ENCODE measurements at regions not wholly inside any gene's neighbourhood (a gene's known extent, or its start where the extent isn't known, plus 50 kb on each side); places are given as distances from the start of the nearest gene placed in this dataset.

GRCh38 chr7:118745927-118746326 is 521.4 kb downstream of the ANKRD7 start:
- H3K27ac ChIP-seq, result no peak overlapping the region
- TF ChIP-seq, protein P1, sequence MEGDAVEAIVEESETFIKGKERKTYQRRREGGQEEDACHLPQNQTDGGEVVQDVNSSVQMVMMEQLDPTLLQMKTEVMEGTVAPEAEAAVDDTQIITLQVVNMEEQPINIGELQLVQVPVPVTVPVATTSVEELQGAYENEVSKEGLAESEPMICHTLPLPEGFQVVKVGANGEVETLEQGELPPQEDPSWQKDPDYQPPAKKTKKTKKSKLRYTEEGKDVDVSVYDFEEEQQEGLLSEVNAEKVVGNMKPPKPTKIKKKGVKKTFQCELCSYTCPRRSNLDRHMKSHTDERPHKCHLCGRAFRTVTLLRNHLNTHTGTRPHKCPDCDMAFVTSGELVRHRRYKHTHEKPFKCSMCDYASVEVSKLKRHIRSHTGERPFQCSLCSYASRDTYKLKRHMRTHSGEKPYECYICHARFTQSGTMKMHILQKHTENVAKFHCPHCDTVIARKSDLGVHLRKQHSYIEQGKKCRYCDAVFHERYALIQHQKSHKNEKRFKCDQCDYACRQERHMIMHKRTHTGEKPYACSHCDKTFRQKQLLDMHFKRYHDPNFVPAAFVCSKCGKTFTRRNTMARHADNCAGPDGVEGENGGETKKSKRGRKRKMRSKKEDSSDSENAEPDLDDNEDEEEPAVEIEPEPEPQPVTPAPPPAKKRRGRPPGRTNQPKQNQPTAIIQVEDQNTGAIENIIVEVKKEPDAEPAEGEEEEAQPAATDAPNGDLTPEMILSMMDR (IDR thresholded peaks at IDR 0.05), result no peak
- no peak for TF ChIP-seq ZFX (IDR thresholded peaks at IDR 0.05; ENCODE audit: borderline replicate concordance)

DNA sequence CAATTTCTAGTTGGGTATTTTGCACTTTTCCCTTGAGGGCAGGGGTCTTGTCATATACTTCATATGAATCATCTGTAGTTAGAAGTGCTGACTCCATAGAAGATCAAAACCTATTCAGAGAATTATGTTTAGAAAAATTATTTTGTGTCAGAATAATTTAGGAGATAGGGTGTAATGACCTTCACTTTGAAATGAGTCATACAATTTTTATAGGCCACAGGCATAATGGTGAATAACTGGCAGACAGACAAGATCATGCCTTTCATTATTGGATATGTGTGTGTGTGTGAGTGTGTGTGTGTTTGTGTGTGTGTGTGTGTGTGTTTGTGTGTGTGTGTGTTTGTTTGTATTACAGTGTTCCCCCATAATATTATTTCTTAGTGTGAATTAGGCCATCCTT is 523.0 kb downstream of the ANKRD7 start:
- H3K27ac ChIP-seq, result no peak overlapping the region
- TF ChIP-seq ZFX (IDR thresholded peaks at IDR 0.05; ENCODE audit: borderline replicate concordance), result no peak
- TF ChIP-seq, protein P1 (IDR thresholded peaks at IDR 0.05), result no peak

DNA sequence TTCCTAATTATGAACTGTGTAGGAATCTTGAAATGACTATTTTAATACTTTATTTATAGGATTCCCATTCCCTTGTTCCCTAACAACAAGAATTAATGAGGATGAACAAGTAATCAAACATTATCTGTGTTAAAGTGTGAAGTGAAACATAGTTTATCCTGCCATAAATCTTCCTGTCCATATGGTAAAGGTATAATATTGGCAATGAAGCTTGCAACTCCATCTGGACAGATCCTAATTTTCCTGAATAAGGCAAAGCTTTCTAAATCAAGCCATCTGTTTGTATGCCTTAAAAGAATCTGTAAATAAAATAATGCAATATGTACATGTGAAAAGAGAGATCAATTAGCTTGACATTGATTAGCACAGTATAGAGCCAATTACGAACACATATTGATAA is 529.0 kb downstream of the ANKRD7 start:
- no peak for TF ChIP-seq ZFX (IDR thresholded peaks at IDR 0.05; ENCODE audit: borderline replicate concordance)
- TF ChIP-seq, protein P1 (IDR thresholded peaks at IDR 0.05), result no peak
- H3K27ac ChIP-seq, result no peak overlapping the region

DNA sequence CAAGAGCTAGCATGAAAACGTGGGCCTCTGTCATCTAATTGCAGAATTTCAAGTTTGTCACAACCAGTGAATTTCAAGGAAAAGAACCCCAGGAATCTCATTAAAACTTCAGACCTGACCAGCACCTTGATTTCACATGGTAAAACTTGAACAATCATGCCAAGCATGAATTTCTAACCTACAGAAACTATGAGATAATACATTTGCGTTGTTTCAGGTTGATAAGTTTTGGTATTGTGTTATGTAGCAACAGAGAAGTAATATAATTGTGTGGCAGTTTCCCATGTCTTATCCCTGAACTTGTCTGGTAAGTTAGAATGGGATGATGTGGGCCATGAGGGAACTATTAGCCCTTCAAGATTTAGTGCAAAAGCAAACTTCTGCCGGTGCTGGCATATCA is 530.1 kb downstream of the ANKRD7 start:
- no peak for TF ChIP-seq ZFX (IDR thresholded peaks at IDR 0.05; ENCODE audit: borderline replicate concordance)
- TF ChIP-seq, protein P1 (IDR thresholded peaks at IDR 0.05), result no peak
- H3K27ac ChIP-seq, result no peak overlapping the region

- no peak overlapping the region for H3K27ac ChIP-seq
- TF ChIP-seq, protein P1 (IDR thresholded peaks at IDR 0.05), result no peak
- TF ChIP-seq ZFX (IDR thresholded peaks at IDR 0.05; ENCODE audit: borderline replicate concordance), result no peak
These were observed 530.6 kb downstream of the ANKRD7 start for GRCh38 chr7:118755067-118755625.

- no peak for TF ChIP-seq ZFX (IDR thresholded peaks at IDR 0.05; ENCODE audit: borderline replicate concordance)
- TF ChIP-seq, protein P1 (IDR thresholded peaks at IDR 0.05), result no peak
- no peak overlapping the region for H3K27ac ChIP-seq
These were observed 532.6 kb downstream of the ANKRD7 start for GRCh38 chr7:118757066-118757465.

GRCh38 chr7:118758582-118758981 is 534.1 kb downstream of the ANKRD7 start:
- TF ChIP-seq ZFX (IDR thresholded peaks at IDR 0.05; ENCODE audit: borderline replicate concordance), result no peak
- H3K27ac ChIP-seq, result no peak overlapping the region

GRCh38 chr7:118759921-118760320 is 535.4 kb downstream of the ANKRD7 start:
- TF ChIP-seq, protein P1 (IDR thresholded peaks at IDR 0.05), result no peak
- no peak overlapping the region for H3K27ac ChIP-seq

All from 22Rv1 (cell line).